ENCODE measurements at regions not wholly inside any gene's neighbourhood (a gene's known extent, or its start where the extent isn't known, plus 50 kb on each side); places are given as distances from the start of the nearest gene placed in this dataset.

DNA sequence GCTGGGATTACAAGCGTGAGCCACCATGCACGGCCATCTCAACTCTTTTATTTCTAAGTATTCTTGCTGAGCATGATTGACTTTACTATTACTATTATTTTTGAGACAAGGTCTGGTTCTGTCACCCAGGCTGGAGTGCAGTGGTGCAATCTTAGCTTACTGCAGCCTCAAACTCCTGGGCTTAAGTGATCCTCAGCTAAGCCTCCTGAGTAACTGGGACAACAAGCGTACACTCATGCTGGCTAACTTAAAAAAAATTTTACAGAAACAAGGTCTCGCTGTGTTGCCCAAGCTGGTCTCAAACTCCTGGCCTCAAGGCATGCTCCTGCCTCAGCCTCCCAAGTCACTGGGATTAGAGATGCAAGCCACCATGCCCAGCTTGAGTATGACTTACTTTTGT is 443.7 kb downstream of the ARHGEF28 start:
- Mint-ChIP-seq H3K36me3 (ENCODE audit: low read depth, unreplicated experiment) (no peaks in the 10 kb centered on the region), H3K27me3 (ENCODE audit: unreplicated experiment) (no peaks in the 10 kb centered on the region), H3K9me3 (ENCODE audit: unreplicated experiment) (no peaks in the 10 kb centered on the region), H3K4me1 (ENCODE audit: unreplicated experiment) (peaks cover 3% of the 10 kb centered on the region), H3K27ac (ENCODE audit: unreplicated experiment) (no peak overlapping the region), H3K4me3 (ENCODE audit: unreplicated experiment) (no peak overlapping the region)
- DNase-seq (ENCODE audit: low spot score), result no peak
- TF ChIP-seq, protein P1, sequence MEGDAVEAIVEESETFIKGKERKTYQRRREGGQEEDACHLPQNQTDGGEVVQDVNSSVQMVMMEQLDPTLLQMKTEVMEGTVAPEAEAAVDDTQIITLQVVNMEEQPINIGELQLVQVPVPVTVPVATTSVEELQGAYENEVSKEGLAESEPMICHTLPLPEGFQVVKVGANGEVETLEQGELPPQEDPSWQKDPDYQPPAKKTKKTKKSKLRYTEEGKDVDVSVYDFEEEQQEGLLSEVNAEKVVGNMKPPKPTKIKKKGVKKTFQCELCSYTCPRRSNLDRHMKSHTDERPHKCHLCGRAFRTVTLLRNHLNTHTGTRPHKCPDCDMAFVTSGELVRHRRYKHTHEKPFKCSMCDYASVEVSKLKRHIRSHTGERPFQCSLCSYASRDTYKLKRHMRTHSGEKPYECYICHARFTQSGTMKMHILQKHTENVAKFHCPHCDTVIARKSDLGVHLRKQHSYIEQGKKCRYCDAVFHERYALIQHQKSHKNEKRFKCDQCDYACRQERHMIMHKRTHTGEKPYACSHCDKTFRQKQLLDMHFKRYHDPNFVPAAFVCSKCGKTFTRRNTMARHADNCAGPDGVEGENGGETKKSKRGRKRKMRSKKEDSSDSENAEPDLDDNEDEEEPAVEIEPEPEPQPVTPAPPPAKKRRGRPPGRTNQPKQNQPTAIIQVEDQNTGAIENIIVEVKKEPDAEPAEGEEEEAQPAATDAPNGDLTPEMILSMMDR (IDR thresholded peaks at IDR 0.05; ENCODE audit: unreplicated experiment), result no peak

DNA sequence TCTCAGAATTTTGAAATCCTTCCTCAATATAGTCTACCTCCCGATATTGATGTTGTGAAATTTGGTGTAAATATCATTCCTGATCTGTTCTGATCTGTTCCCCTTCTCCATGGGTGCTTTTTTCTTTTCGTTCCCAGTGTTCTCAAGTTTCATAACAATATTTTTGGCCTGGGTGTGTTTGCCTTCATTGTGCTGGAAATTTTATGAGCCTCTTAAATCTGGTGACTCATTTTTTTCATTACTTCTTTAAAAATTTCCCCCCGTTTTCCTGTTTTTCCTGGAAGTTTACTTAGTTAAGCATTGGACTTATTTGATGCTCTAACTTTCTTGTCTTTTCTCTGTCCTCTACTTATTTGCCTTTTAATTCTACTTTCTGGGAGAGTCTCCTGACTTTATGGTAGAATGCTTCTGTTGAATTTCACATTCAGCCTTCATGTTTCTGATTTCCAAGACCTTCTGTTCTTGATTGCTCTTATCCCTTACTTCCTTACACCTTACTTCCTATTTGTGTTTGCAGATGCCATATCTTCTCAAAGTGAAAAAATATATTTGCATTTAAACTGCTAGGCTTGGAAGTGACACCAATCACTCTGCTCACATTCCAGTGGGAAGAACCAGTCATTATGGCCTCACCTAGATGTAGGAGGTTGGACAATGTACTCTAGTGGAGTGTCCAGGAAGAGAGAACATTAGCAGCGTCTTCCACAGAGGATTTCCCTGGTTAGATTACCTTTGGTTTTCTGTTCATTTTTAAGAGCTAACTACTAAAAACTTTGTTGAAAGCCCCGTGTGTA is 441.9 kb downstream of the ARHGEF28 start:
- no peaks in the 10 kb centered on the region for H3K36me3 Mint-ChIP-seq (ENCODE audit: low read depth, unreplicated experiment)
- DNase-seq (ENCODE audit: low spot score), result no peak
- TF ChIP-seq, protein P1 (IDR thresholded peaks at IDR 0.05; ENCODE audit: unreplicated experiment), result no peak
- peaks cover 3% of the 10 kb centered on the region for H3K4me1 Mint-ChIP-seq (ENCODE audit: unreplicated experiment)
- no peaks in the 10 kb centered on the region for H3K27me3 Mint-ChIP-seq (ENCODE audit: unreplicated experiment)
- no peak overlapping the region for H3K27ac Mint-ChIP-seq (ENCODE audit: unreplicated experiment)
- H3K4me3 Mint-ChIP-seq (ENCODE audit: unreplicated experiment), result no peak overlapping the region
- H3K9me3 Mint-ChIP-seq (ENCODE audit: unreplicated experiment), result no peaks in the 10 kb centered on the region

DNA sequence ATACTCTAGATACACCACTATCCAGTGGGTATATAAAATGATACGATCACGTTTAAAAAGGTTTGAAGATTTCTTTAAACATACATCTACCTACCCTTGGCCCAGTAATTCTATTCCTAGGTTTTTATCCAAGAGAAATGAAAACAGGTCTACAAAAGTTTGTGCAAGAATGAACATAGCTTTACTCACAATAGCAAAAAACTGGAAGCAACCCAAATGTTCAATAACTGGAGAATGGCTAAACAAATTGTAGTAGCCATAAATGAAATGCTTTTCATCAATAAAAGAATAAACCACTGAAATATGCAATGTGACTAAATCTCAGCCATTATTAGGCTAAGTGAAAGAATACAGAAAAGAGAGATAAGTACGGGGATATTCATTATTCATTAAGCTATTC is 438.9 kb downstream of the ARHGEF28 start:
- Mint-ChIP-seq H3K27me3 (ENCODE audit: unreplicated experiment) (no peaks in the 10 kb centered on the region), H3K4me3 (ENCODE audit: unreplicated experiment) (no peak overlapping the region), H3K9me3 (ENCODE audit: unreplicated experiment) (no peaks in the 10 kb centered on the region), H3K27ac (ENCODE audit: unreplicated experiment) (no peak overlapping the region), H3K4me1 (ENCODE audit: unreplicated experiment) (peaks cover 3% of the 10 kb centered on the region), H3K36me3 (ENCODE audit: low read depth, unreplicated experiment) (no peaks in the 10 kb centered on the region)
- TF ChIP-seq, protein P1 (IDR thresholded peaks at IDR 0.05; ENCODE audit: unreplicated experiment), result no peak
- no peak for DNase-seq (ENCODE audit: low spot score)

DNA sequence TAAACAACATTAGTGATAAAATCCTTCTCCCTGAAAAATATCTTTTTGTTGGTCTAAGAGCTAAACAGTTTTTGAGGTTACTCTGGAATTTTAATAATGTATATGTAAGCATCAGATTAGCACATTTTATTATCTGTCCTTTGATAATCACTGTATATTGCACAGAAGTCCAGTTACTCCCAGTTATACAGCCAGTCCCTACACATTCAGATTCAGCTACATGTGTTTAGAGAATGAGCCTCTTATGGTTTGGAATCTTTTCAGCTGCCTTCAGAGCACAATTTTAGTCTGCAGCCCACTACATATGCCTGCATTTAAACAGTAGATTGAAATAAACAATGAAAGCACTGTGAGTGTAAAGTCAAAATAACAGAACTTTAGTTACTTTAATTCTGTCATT is 438.2 kb downstream of the ARHGEF28 start:
- H3K9me3 Mint-ChIP-seq (ENCODE audit: unreplicated experiment), result no peaks in the 10 kb centered on the region
- H3K36me3 Mint-ChIP-seq (ENCODE audit: low read depth, unreplicated experiment), result no peaks in the 10 kb centered on the region
- no peak for DNase-seq (ENCODE audit: low spot score)
- TF ChIP-seq, protein P1 (IDR thresholded peaks at IDR 0.05; ENCODE audit: unreplicated experiment), result no peak
- no peaks in the 10 kb centered on the region for H3K27me3 Mint-ChIP-seq (ENCODE audit: unreplicated experiment)
- no peak overlapping the region for H3K27ac Mint-ChIP-seq (ENCODE audit: unreplicated experiment)
- H3K4me1 Mint-ChIP-seq (ENCODE audit: unreplicated experiment), result peaks cover 3% of the 10 kb centered on the region
- H3K4me3 Mint-ChIP-seq (ENCODE audit: unreplicated experiment), result no peak overlapping the region

DNA sequence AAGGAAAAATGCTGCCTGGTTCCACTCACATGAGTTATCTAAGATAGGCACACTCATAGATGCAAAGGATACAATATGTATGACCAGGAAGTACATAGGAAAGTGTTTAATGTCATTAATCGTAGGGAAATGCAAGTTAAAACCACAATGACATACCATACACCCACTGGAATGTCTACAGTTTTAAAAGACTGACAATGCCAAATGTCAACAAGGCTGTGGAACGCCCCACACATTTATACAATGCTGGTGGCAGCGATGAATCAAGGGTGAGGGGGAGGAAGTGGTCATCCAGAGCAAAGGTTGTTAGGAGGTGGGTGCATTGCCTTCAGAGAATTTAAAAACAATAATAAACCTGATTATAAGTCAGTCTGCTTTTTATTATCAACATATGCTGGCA is 437.8 kb downstream of the ARHGEF28 start:
- H3K4me1 Mint-ChIP-seq (ENCODE audit: unreplicated experiment), result peaks cover 3% of the 10 kb centered on the region
- H3K27ac Mint-ChIP-seq (ENCODE audit: unreplicated experiment), result no peak overlapping the region
- no peaks in the 10 kb centered on the region for H3K9me3 Mint-ChIP-seq (ENCODE audit: unreplicated experiment)
- TF ChIP-seq, protein P1 (IDR thresholded peaks at IDR 0.05; ENCODE audit: unreplicated experiment), result no peak
- no peaks in the 10 kb centered on the region for H3K27me3 Mint-ChIP-seq (ENCODE audit: unreplicated experiment)
- no peak for DNase-seq (ENCODE audit: low spot score)
- H3K4me3 Mint-ChIP-seq (ENCODE audit: unreplicated experiment), result no peak overlapping the region
- no peaks in the 10 kb centered on the region for H3K36me3 Mint-ChIP-seq (ENCODE audit: low read depth, unreplicated experiment)

Measured in endothelial cell (in vitro differentiated cells).